Neuronal stem cell (in vitro differentiated cells): ENCODE measurements at regions not wholly inside any gene's neighbourhood (a gene's known extent, or its start where the extent isn't known, plus 50 kb on each side); places are given as distances from the start of the nearest gene placed in this dataset.

Source experiments
- DNase-seq: peaks from one replicate; pipeline ENCODE4 v3.0.0-alpha.2; 2013; ENCODE audit warnings: low spot score
- H2AFZ ChIP-seq: one replicate; pipeline ENCODE4 v1.6.1; 2013; ENCODE audit warnings: mild to moderate bottlenecking, low read length, inconsistent platforms
- H2AK5ac ChIP-seq: 2 replicates; pipeline ENCODE4 v1.6.1; 2013; ENCODE audit warnings: low read depth, mild to moderate bottlenecking, inconsistent platforms, low read length, moderate library complexity, mixed read lengths
- H2BK120ac ChIP-seq: 2 replicates; pipeline ENCODE4 v1.6.1; 2013; ENCODE audit warnings: low read depth, mild to moderate bottlenecking, inconsistent platforms, low read length, moderate library complexity, mixed read lengths
- H2BK12ac ChIP-seq: one replicate; pipeline ENCODE4 v1.6.1; 2013; ENCODE audit warnings: low read length, inconsistent platforms
- H2BK15ac ChIP-seq: 2 replicates; pipeline ENCODE4 v1.6.1; 2013; ENCODE audit warnings: mild to moderate bottlenecking, low read length, inconsistent platforms, mixed read lengths
- H2BK5ac ChIP-seq: one replicate; pipeline ENCODE4 v1.6.1; 2013; ENCODE audit warnings: inconsistent platforms, mild to moderate bottlenecking, low read length, moderate library complexity
- H3K14ac ChIP-seq: one replicate; pipeline ENCODE4 v1.6.1; 2013; ENCODE audit warnings: low read length, inconsistent platforms
- H3K18ac ChIP-seq: 2 replicates; pipeline ENCODE4 v1.6.1; 2013; ENCODE audit warnings: low read length, inconsistent platforms
- H3K23ac ChIP-seq: 2 replicates; pipeline ENCODE4 v1.6.1; 2013; ENCODE audit warnings: low read depth, mild to moderate bottlenecking, mixed read lengths, low read length, inconsistent platforms; ENCODE audit not compliant: poor library complexity
- H3K27ac ChIP-seq: replicated peaks from 3 replicates; pipeline ENCODE4 v1.5.1; 2013; ENCODE audit warnings: low read length, inconsistent platforms
- H3K27me3 ChIP-seq, 3 experiments: 2 replicates each; pipeline ENCODE4 v1.6.1; 2013; ENCODE audit warnings: low read length in 3 of 3, mild to moderate bottlenecking in 2 of 3, inconsistent platforms in 1 of 3, low read depth in 1 of 3, mixed read lengths in 1 of 3, moderate library complexity in 1 of 3; ENCODE audit not compliant: control insufficient read depth in 3 of 3, insufficient read depth in 3 of 3
- H3K36me3 ChIP-seq, 2 donors: replicated peaks in 1 of 2; 2 replicates each; pipeline ENCODE4 v1.6.1; 2013; ENCODE audit warnings: low read length in 2 of 2; ENCODE audit not compliant: control insufficient read depth in 2 of 2, insufficient read depth in 2 of 2
- H3K4ac ChIP-seq: 2 replicates; pipeline ENCODE4 v1.6.1; 2013; ENCODE audit warnings: inconsistent platforms, mild to moderate bottlenecking, low read length, moderate library complexity
- H3K4me1 ChIP-seq, 2 donors: 1 replicate in 1 of 2; 2 replicates in 1 of 2; pipeline ENCODE4 v1.6.1; 2013; ENCODE audit warnings: low read length in 2 of 2, low read depth in 1 of 2; ENCODE audit not compliant: control insufficient read depth in 2 of 2, insufficient read depth in 1 of 2
- H3K4me2 ChIP-seq: one replicate; pipeline ENCODE4 v1.6.1; 2013; ENCODE audit warnings: mild to moderate bottlenecking, low read length, inconsistent platforms; ENCODE audit not compliant: insufficient read depth, poor library complexity, severe bottlenecking
- H3K4me3 ChIP-seq, 2 donors: 2 replicates each; pipeline ENCODE4 v1.5.1; 2013; ENCODE audit warnings: low read length in 2 of 2, mild to moderate bottlenecking in 2 of 2, inconsistent platforms in 1 of 2, moderate library complexity in 1 of 2
- H3K79me1 ChIP-seq: one replicate; pipeline ENCODE4 v1.6.1; 2013; ENCODE audit warnings: low read depth, mild to moderate bottlenecking, inconsistent platforms, low read length, moderate library complexity
- H3K9ac ChIP-seq: one replicate; pipeline ENCODE4 v1.6.1; 2013; ENCODE audit warnings: mild to moderate bottlenecking, low read depth, low read length, inconsistent platforms; ENCODE audit not compliant: poor library complexity
- H3K9me3 ChIP-seq, 2 donors: replicated peaks in 1 of 2; 2 replicates each; pipeline versions ENCODE3 to v1.6.1; 2013; ENCODE audit warnings: low read length in 2 of 2, mild to moderate bottlenecking in 2 of 2, inconsistent platforms in 1 of 2, low read depth in 1 of 2, mixed read lengths in 1 of 2, moderate library complexity in 1 of 2; ENCODE audit not compliant: control insufficient read depth in 2 of 2, insufficient read depth in 1 of 2
- H4K8ac ChIP-seq: one replicate; pipeline ENCODE4 v1.6.1; 2013; ENCODE audit warnings: low read depth, mild to moderate bottlenecking, inconsistent platforms, low read length, moderate library complexity
- H4K91ac ChIP-seq: one replicate; pipeline ENCODE4 v1.6.1; 2013; ENCODE audit warnings: low read length, low read depth, mild to moderate bottlenecking, inconsistent platforms; ENCODE audit not compliant: poor library complexity
- WGBS, 2 donors: extraction: QIAGEN DNeasy Blood & Tissue Kit; methylation state at CpG; one replicate each; pipeline ENCODE4 v1.1.7; 2013; ENCODE audit warnings: missing lambda C conversion rate in 2 of 2, mixed read lengths in 1 of 2; ENCODE audit not compliant: insufficient read length in 2 of 2, insufficient replicate concordance in 1 of 2; ENCODE audit errors: extremely low coverage in 2 of 2; 5-methylcytosine and 5-hydroxymethylcytosine counted together

- no peak overlapping the region for H3K4me3 ChIP-seq
- no peaks in the 10 kb centered on the region for H3K9me3 ChIP-seq
- no peaks in the 10 kb centered on the region for H3K79me1 ChIP-seq
- H2AFZ ChIP-seq: no peak overlapping the region
- H3K14ac ChIP-seq: no peak overlapping the region
- H3K23ac ChIP-seq: no peak overlapping the region
- H3K27ac ChIP-seq: no peak overlapping the region
- no peak overlapping the region for H2BK5ac ChIP-seq
- H2BK12ac ChIP-seq: no peak overlapping the region
- H4K91ac ChIP-seq: no peak overlapping the region
- H3K27me3 ChIP-seq: no peaks in the 10 kb centered on the region
- no peak for DNase-seq
- H3K4me1 ChIP-seq: peaks cover 0 to 4% of the 10 kb centered on the region in 2 donors
- no peak overlapping the region for H2BK120ac ChIP-seq
- H2AK5ac ChIP-seq: no peak overlapping the region
- WGBS, 2 donors: no CpG with 5 or more reads among the region's 8 CpGs
- H3K18ac ChIP-seq: no peak overlapping the region
- no peak overlapping the region for H2BK15ac ChIP-seq
- H3K36me3 ChIP-seq: no peaks in the 10 kb centered on the region
- no peak overlapping the region for H3K4me2 ChIP-seq
- H3K4ac ChIP-seq: no peak overlapping the region
- no peak overlapping the region for H3K9ac ChIP-seq
- no peak overlapping the region for H4K8ac ChIP-seq
Observed at GRCh38 chr9:107669422-107669821, 179.9 kb upstream of the KLF4 start.

- H3K4me3 ChIP-seq: no peak overlapping the region
- peak overlapping the region; percentile 15 for H3K18ac ChIP-seq
- H3K36me3 ChIP-seq: no peaks in the 10 kb centered on the region
- H3K4me1 ChIP-seq: peaks cover 0 to 4% of the 10 kb centered on the region in 2 donors
- no peak overlapping the region for H4K91ac ChIP-seq
- H3K27me3 ChIP-seq: no peaks in the 10 kb centered on the region
- H3K9me3 ChIP-seq: no peaks in the 10 kb centered on the region
- H2AK5ac ChIP-seq: no peak overlapping the region
- no peak overlapping the region for H3K4me2 ChIP-seq
- no peak overlapping the region for H2AFZ ChIP-seq
- no peak overlapping the region for H3K27ac ChIP-seq
- no CpG with 5 or more reads among the region's 16 CpGs for WGBS, 2 donors
- no peak overlapping the region for H3K9ac ChIP-seq
- H3K79me1 ChIP-seq: no peaks in the 10 kb centered on the region
- H3K14ac ChIP-seq: no peak overlapping the region
- no peak overlapping the region for H3K4ac ChIP-seq
- H2BK5ac ChIP-seq: no peak overlapping the region
- H3K23ac ChIP-seq: no peak overlapping the region
- no peak for DNase-seq
- H2BK120ac ChIP-seq: no peak overlapping the region
- no peak overlapping the region for H2BK12ac ChIP-seq
- peak overlapping the region; percentile 84 for H4K8ac ChIP-seq
- no peak overlapping the region for H2BK15ac ChIP-seq
Observed at GRCh38 chr9:107667231-107668070, 177.9 kb upstream of the KLF4 start.

- no peak overlapping the region for H3K27ac ChIP-seq
- no CpG with 5 or more reads among the region's 4 CpGs for WGBS, 2 donors
Observed at GRCh38 chr9:107665057-107665456, 175.5 kb upstream of the KLF4 start.

GRCh38 chr9:107660976-107661375 lies 171.4 kb upstream of the KLF4 start:
- H4K91ac ChIP-seq: no peak overlapping the region
- no peak overlapping the region for H3K18ac ChIP-seq
- no peak overlapping the region for H2AFZ ChIP-seq
- no peak overlapping the region for H2AK5ac ChIP-seq
- no peak overlapping the region for H4K8ac ChIP-seq
- no peak overlapping the region for H2BK5ac ChIP-seq
- H3K27me3 ChIP-seq: no peaks in the 10 kb centered on the region
- no peak overlapping the region for H3K14ac ChIP-seq
- no peaks in the 10 kb centered on the region for H3K79me1 ChIP-seq
- H3K36me3 ChIP-seq: no peaks in the 10 kb centered on the region
- H3K9ac ChIP-seq: no peak overlapping the region
- no peak overlapping the region for H3K23ac ChIP-seq
- no peak overlapping the region for H3K4me3 ChIP-seq
- H2BK15ac ChIP-seq: no peak overlapping the region
- no peaks in the 10 kb centered on the region for H3K4me1 ChIP-seq
- H3K4ac ChIP-seq: no peak overlapping the region
- no peak overlapping the region for H3K27ac ChIP-seq
- no peaks in the 10 kb centered on the region for H3K9me3 ChIP-seq
- no CpG with 5 or more reads among the region's 2 CpGs for WGBS, 2 donors
- H2BK12ac ChIP-seq: no peak overlapping the region
- DNase-seq: no peak
- H2BK120ac ChIP-seq: no peak overlapping the region
- H3K4me2 ChIP-seq: no peak overlapping the region

More at GRCh38 chr9:107665057-107665456, 175.5 kb upstream of the KLF4 start:
- no peak overlapping the region for H2BK15ac ChIP-seq
- H3K9ac ChIP-seq: no peak overlapping the region
- H2BK12ac ChIP-seq: no peak overlapping the region
- H3K79me1 ChIP-seq: no peaks in the 10 kb centered on the region
- no peak overlapping the region for H4K91ac ChIP-seq
- no peak overlapping the region for H3K14ac ChIP-seq
- H3K36me3 ChIP-seq: no peaks in the 10 kb centered on the region
- H2BK120ac ChIP-seq: no peak overlapping the region
- H2AK5ac ChIP-seq: no peak overlapping the region
- no peaks in the 10 kb centered on the region for H3K27me3 ChIP-seq
- no peaks in the 10 kb centered on the region for H3K9me3 ChIP-seq
- no peak overlapping the region for H3K4me3 ChIP-seq
- no peak overlapping the region for H3K18ac ChIP-seq
- H3K4ac ChIP-seq: no peak overlapping the region
- no peak overlapping the region for H3K23ac ChIP-seq
- no peak for DNase-seq
- H3K4me2 ChIP-seq: no peak overlapping the region
- no peak overlapping the region for H2BK5ac ChIP-seq
- peaks cover 0 to 4% of the 10 kb centered on the region in 2 donors for H3K4me1 ChIP-seq
- no peak overlapping the region for H4K8ac ChIP-seq
- no peak overlapping the region for H2AFZ ChIP-seq
